ENCODE measurements at regions not wholly inside any gene's neighbourhood (a gene's known extent, or its start where the extent isn't known, plus 50 kb on each side); places are given as distances from the start of the nearest gene placed in this dataset.
"Not testable (repeated sequence)": the region's sequence is repeated elsewhere in the genome, so short reads cannot be mapped to it uniquely, and the experiment has no call there.

DNA sequence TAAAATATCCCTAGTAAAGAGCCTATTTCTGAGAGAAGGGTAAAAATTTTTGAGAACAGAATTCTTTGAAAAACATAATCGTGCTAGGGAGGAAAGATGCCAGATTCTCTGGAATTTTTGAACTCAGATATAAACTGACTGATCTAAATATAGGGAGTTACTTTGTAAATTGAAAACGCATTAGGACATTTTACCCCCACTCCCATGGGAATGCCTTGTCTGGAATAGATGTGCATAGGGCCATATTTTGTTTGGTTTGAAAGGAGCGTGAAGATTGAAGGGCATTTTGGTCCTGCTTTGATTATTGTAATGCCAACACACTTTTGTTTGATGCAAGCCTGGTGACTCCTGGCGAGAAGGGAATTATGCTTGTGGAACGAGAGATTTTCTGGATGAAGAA lies 158.7 kb upstream of the DPP10 start:
- no peaks in the 10 kb centered on the region for H3K9me3 ChIP-seq (ENCODE audit: control insufficient read depth, low read length)
- no peaks in the 10 kb centered on the region for H3K36me3 ChIP-seq (ENCODE audit: control insufficient read depth, insufficient read depth, low read length)
- no peaks in the 10 kb centered on the region for H3K27me3 ChIP-seq (ENCODE audit: control insufficient read depth, insufficient read depth, low read length, poor library complexity, severe bottlenecking)
- no peak overlapping the region for H3K27ac ChIP-seq (ENCODE audit: insufficient read depth, low read depth, low read length, poor library complexity, severe bottlenecking)
- H3K4me1 ChIP-seq (ENCODE audit: control insufficient read depth, insufficient read depth, low read length), result no peaks in the 10 kb centered on the region
- WGBS, 2 experiments, result 91 to 97% methylated on average over 4 to 5 of the region's 5 CpGs
- no peak overlapping the region for H3K4me3 ChIP-seq (ENCODE audit: insufficient read depth, low read depth, low read length)

DNA sequence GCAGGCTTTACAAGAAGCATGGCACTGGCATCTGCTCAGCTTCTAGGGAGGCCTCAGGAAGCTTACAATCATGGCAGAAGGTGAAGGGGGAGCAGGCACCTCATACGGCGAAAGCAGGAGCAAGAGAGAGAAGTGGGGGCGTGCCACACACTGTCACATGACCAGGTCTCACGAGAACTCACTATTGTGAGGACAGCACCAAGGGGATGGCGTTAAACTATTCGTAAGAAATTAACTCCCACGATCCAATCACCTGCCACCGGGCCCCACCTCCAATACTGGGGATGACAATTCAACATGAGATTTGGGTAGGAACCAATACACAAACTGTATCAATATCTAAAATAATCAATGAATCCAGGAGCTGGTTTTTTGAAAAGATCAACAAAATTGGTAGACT lies 156.0 kb upstream of the DPP10 start:
- Histone ChIP-seq H3K36me3 (ENCODE audit: control insufficient read depth, insufficient read depth, low read length) (no peaks in the 10 kb centered on the region), H3K27me3 (ENCODE audit: control insufficient read depth, insufficient read depth, low read length, poor library complexity, severe bottlenecking) (no peaks in the 10 kb centered on the region), H3K9me3 (ENCODE audit: control insufficient read depth, low read length) (no peaks in the 10 kb centered on the region), H3K27ac (ENCODE audit: insufficient read depth, low read depth, low read length, poor library complexity, severe bottlenecking) (no peak overlapping the region), H3K4me3 (ENCODE audit: insufficient read depth, low read depth, low read length) (no peak overlapping the region), H3K4me1 (ENCODE audit: control insufficient read depth, insufficient read depth, low read length) (no peaks in the 10 kb centered on the region)
- WGBS, 2 experiments, result 95 to 96% methylated on average over 8 of the region's 8 CpGs

DNA sequence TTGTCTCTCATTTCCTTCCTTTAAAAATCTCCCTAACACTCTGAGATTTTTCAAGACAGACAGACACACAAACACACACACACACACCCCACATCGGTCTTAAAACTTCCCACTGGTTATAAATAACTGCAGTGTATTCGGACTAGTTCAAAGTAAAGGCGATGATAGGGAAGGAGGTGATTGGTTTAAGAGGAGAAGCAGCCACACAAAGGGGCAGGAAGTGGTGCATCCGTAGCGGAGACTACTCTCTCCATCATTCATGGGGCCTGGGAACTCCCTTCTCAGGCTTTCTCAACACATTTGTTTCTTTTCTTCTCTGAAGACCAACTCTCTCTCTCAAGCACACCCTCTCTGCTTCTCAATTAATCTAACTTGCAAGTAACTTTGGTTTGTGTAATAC lies 149.1 kb upstream of the DPP10 start:
- peaks cover 8% of the 10 kb centered on the region for H3K4me1 ChIP-seq (ENCODE audit: control insufficient read depth, insufficient read depth, low read length)
- no peaks in the 10 kb centered on the region for H3K27me3 ChIP-seq (ENCODE audit: control insufficient read depth, insufficient read depth, low read length, poor library complexity, severe bottlenecking)
- H3K9me3 ChIP-seq (ENCODE audit: control insufficient read depth, low read length), result no peaks in the 10 kb centered on the region
- H3K27ac ChIP-seq (ENCODE audit: insufficient read depth, low read depth, low read length, poor library complexity, severe bottlenecking), result no peak overlapping the region
- 75 to 87% methylated on average over 3 to 4 of the region's 5 CpGs for WGBS, 2 experiments
- no peaks in the 10 kb centered on the region for H3K36me3 ChIP-seq (ENCODE audit: control insufficient read depth, insufficient read depth, low read length)
- H3K4me3 ChIP-seq (ENCODE audit: insufficient read depth, low read depth, low read length), result no peak overlapping the region

DNA sequence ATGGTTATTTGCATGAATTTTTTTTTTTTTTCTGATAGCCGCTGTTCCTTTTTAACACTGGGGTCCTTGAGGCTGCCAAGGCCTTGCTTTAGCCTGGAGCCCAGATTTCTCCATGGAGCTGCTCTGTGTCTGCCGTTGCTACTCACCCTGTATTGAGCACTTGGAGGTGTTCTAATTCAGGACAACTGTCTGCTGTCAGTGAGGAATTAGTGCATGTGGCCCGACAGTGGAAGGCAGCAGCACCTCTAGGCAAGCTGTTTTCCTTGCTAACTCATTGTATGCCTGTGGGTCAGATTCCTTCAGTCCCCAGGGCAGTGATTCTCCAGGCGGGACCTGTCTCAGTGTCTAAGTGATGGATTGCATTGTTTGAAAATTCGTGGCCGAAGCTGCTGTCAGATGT lies 147.7 kb upstream of the DPP10 start:
- H3K36me3 ChIP-seq (ENCODE audit: control insufficient read depth, insufficient read depth, low read length), result no peaks in the 10 kb centered on the region
- H3K27me3 ChIP-seq (ENCODE audit: control insufficient read depth, insufficient read depth, low read length, poor library complexity, severe bottlenecking), result no peaks in the 10 kb centered on the region
- no peak overlapping the region for H3K27ac ChIP-seq (ENCODE audit: insufficient read depth, low read depth, low read length, poor library complexity, severe bottlenecking)
- peaks cover 8% of the 10 kb centered on the region for H3K4me1 ChIP-seq (ENCODE audit: control insufficient read depth, insufficient read depth, low read length)
- no peak overlapping the region for H3K4me3 ChIP-seq (ENCODE audit: insufficient read depth, low read depth, low read length)
- WGBS, 2 experiments, result 61 to 70% methylated on average over 6 of the region's 6 CpGs
- H3K9me3 ChIP-seq (ENCODE audit: control insufficient read depth, low read length), result no peaks in the 10 kb centered on the region

DNA sequence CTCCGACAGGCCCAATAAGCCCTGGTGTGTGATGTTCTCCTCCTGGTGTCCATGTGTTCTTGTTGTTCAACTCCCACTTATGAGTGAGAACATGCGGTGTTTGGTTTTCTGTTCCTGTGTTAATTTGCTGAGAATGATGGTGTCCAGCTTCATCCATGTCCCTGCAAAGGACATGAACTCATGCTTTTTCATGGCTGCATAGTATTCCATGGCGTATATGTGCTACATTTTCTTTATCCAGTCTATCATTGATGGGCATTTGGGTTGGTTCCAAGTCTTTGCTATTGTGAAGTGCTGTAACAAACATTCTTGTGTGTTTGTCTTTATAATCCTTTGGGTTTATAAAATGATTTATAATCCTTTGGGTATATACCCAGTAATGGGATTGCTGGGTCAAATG lies 142.1 kb upstream of the DPP10 start:
- not testable (repeated sequence) for H3K4me1 ChIP-seq (ENCODE audit: control insufficient read depth, insufficient read depth, low read length); H3K36me3 ChIP-seq (ENCODE audit: control insufficient read depth, insufficient read depth, low read length); H3K27ac ChIP-seq (ENCODE audit: insufficient read depth, low read depth, low read length, poor library complexity, severe bottlenecking); H3K9me3 ChIP-seq (ENCODE audit: control insufficient read depth, low read length); H3K27me3 ChIP-seq (ENCODE audit: control insufficient read depth, insufficient read depth, low read length, poor library complexity, severe bottlenecking); H3K4me3 ChIP-seq (ENCODE audit: insufficient read depth, low read depth, low read length)
- WGBS, 2 experiments, result 93 to 95% methylated on average over 3 of the region's 3 CpGs

- H3K27ac ChIP-seq (ENCODE audit: insufficient read depth, low read depth, low read length, poor library complexity, severe bottlenecking), result no peak overlapping the region
- 86 to 95% methylated on average over 1 to 2 of the region's 2 CpGs for WGBS, 2 experiments
- no peaks in the 10 kb centered on the region for H3K36me3 ChIP-seq (ENCODE audit: control insufficient read depth, insufficient read depth, low read length)
- no peaks in the 10 kb centered on the region for H3K4me1 ChIP-seq (ENCODE audit: control insufficient read depth, insufficient read depth, low read length)
- no peak overlapping the region for H3K4me3 ChIP-seq (ENCODE audit: insufficient read depth, low read depth, low read length)
- H3K9me3 ChIP-seq (ENCODE audit: control insufficient read depth, low read length), result no peaks in the 10 kb centered on the region
- no peaks in the 10 kb centered on the region for H3K27me3 ChIP-seq (ENCODE audit: control insufficient read depth, insufficient read depth, low read length, poor library complexity, severe bottlenecking)
Measured at GRCh38 chr2:114316532-114317300, 125.7 kb upstream of the DPP10 start.

- Histone ChIP-seq H3K27ac (ENCODE audit: insufficient read depth, low read depth, low read length, poor library complexity, severe bottlenecking) (no peak overlapping the region), H3K4me1 (ENCODE audit: control insufficient read depth, insufficient read depth, low read length) (no peaks in the 10 kb centered on the region), H3K36me3 (ENCODE audit: control insufficient read depth, insufficient read depth, low read length) (no peaks in the 10 kb centered on the region), H3K4me3 (ENCODE audit: insufficient read depth, low read depth, low read length) (no peak overlapping the region), H3K9me3 (ENCODE audit: control insufficient read depth, low read length) (no peaks in the 10 kb centered on the region), H3K27me3 (ENCODE audit: control insufficient read depth, insufficient read depth, low read length, poor library complexity, severe bottlenecking) (no peaks in the 10 kb centered on the region)
- 100% methylated on average over 1 of the region's 1 CpG for WGBS, 2 experiments
Measured at GRCh38 chr2:114330594-114330993, 111.8 kb upstream of the DPP10 start.

DNA sequence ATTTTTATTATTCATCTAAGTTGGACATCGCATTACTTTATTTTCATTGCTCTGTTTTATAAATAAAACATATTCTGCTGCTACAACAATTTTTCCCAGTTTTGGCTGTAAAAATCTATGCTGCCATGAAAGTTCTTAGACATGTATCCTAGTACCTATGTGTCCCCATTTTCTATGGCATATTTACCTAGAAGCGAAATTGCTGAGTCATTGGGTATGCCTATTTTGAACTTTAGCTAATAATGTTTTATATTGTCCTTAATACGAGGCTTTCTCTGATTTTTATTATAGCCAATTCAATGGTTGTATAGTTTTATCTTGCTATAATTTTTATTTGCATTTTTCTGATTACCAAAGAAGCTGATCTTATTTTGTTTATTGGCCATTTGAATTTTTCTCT lies 110.5 kb upstream of the DPP10 start:
- no peaks in the 10 kb centered on the region for H3K9me3 ChIP-seq (ENCODE audit: control insufficient read depth, low read length)
- H3K4me1 ChIP-seq (ENCODE audit: control insufficient read depth, insufficient read depth, low read length), result no peaks in the 10 kb centered on the region
- no peaks in the 10 kb centered on the region for H3K36me3 ChIP-seq (ENCODE audit: control insufficient read depth, insufficient read depth, low read length)
- no peak overlapping the region for H3K27ac ChIP-seq (ENCODE audit: insufficient read depth, low read depth, low read length, poor library complexity, severe bottlenecking)
- no peaks in the 10 kb centered on the region for H3K27me3 ChIP-seq (ENCODE audit: control insufficient read depth, insufficient read depth, low read length, poor library complexity, severe bottlenecking)
- 93 to 100% methylated on average over 2 of the region's 3 CpGs for WGBS, 2 experiments
- H3K4me3 ChIP-seq (ENCODE audit: insufficient read depth, low read depth, low read length), result no peak overlapping the region

DNA sequence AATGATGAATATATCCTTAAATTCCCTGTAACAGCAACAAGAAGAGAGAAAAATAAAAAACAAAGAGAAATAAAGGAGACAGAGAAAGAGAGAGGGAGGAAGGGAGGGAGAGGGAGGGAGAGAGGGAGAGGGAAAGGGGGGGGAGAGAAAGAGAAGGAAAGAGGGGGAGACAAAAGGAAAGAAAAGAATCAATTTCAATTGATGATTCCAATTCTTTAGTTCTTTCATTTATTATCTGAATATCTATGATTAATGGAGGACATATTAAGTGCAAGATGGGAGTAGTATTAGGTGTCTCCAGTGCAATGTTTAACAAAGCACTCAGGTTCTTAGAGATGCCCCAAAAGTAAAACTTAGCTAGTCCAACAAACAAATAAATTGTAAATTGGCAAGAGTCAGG lies 97.2 kb upstream of the DPP10 start:
- H3K9me3 ChIP-seq (ENCODE audit: control insufficient read depth, low read length), result no peaks in the 10 kb centered on the region
- no peaks in the 10 kb centered on the region for H3K4me1 ChIP-seq (ENCODE audit: control insufficient read depth, insufficient read depth, low read length)
- H3K27ac ChIP-seq (ENCODE audit: insufficient read depth, low read depth, low read length, poor library complexity, severe bottlenecking), result no peak overlapping the region
- no peaks in the 10 kb centered on the region for H3K36me3 ChIP-seq (ENCODE audit: control insufficient read depth, insufficient read depth, low read length)
- H3K27me3 ChIP-seq (ENCODE audit: control insufficient read depth, insufficient read depth, low read length, poor library complexity, severe bottlenecking), result no peaks in the 10 kb centered on the region
- H3K4me3 ChIP-seq (ENCODE audit: insufficient read depth, low read depth, low read length), result no peak overlapping the region

- Histone ChIP-seq H3K27ac (ENCODE audit: insufficient read depth, low read depth, low read length, poor library complexity, severe bottlenecking) (no peak overlapping the region), H3K4me1 (ENCODE audit: control insufficient read depth, insufficient read depth, low read length) (no peaks in the 10 kb centered on the region), H3K4me3 (ENCODE audit: insufficient read depth, low read depth, low read length) (no peak overlapping the region), H3K27me3 (ENCODE audit: control insufficient read depth, insufficient read depth, low read length, poor library complexity, severe bottlenecking) (no peaks in the 10 kb centered on the region), H3K9me3 (ENCODE audit: control insufficient read depth, low read length) (no peaks in the 10 kb centered on the region), H3K36me3 (ENCODE audit: control insufficient read depth, insufficient read depth, low read length) (no peaks in the 10 kb centered on the region)
- 94 to 96% methylated on average over 7 of the region's 7 CpGs for WGBS, 2 experiments
Measured at GRCh38 chr2:114346658-114347057, 95.8 kb upstream of the DPP10 start.

Data from ectodermal cell (in vitro differentiated cells).